Stimulated activated CD8-positive, alpha-beta memory T cell treated with anti-CD3 and anti-CD28 coated beads, Interleukin-4, amount 100 ng/mL, for 48 hours (primary cell): ENCODE measurements at regions not wholly inside any gene's neighbourhood (a gene's known extent, or its start where the extent isn't known, plus 50 kb on each side); places are given as distances from the start of the nearest gene placed in this dataset.
"Not testable (repeated sequence)": the region's sequence is repeated elsewhere in the genome, so short reads cannot be mapped to it uniquely, and the experiment has no call there.

ENCODE experiments used
- DNase-seq: peaks from one replicate; pipeline ENCODE4 v3.0.0-alpha.2; 2020

GRCh38 chr4:170775851-170776250, 686.1 kb upstream of the AADAT start:
- DNase-seq: no peak

GRCh38 chr4:170773709-170774273, 684.0 kb upstream of the AADAT start:
- no peak for DNase-seq

- no peak for DNase-seq
These were observed 682.7 kb upstream of the AADAT start for GRCh38 chr4:170772429-170772828.

- no peak for DNase-seq
These were observed 680.9 kb upstream of the AADAT start for GRCh38 chr4:170770664-170771063.

- no peak for DNase-seq
These were observed 680.1 kb upstream of the AADAT start for GRCh38 chr4:170769862-170770261.

- DNase-seq: no peak
These were observed 669.2 kb upstream of the AADAT start for GRCh38 chr4:170758988-170759387.

GRCh38 chr4:170750519-170750918, 660.8 kb upstream of the AADAT start:
- no peak for DNase-seq

GRCh38 chr4:170748975-170749374, 659.2 kb upstream of the AADAT start:
- no peak for DNase-seq

GRCh38 chr4:170743633-170744032, 653.9 kb upstream of the AADAT start:
- no peak for DNase-seq

- DNase-seq: no peak
These were observed 652.1 kb upstream of the AADAT start for GRCh38 chr4:170741856-170742255.

GRCh38 chr4:170736710-170737109, 647.0 kb upstream of the AADAT start:
- DNase-seq: no peak

GRCh38 chr4:170729897-170730296, 640.1 kb upstream of the AADAT start:
- no peak for DNase-seq

- no peak for DNase-seq
These were observed 639.5 kb upstream of the AADAT start for GRCh38 chr4:170729236-170729635.

- no peak for DNase-seq
These were observed 634.4 kb upstream of the AADAT start for GRCh38 chr4:170724191-170724590.

GRCh38 chr4:170723171-170723570, 633.4 kb upstream of the AADAT start:
- DNase-seq: no peak

- no peak for DNase-seq
These were observed 632.1 kb upstream of the AADAT start for GRCh38 chr4:170721812-170722373.

- no peak for DNase-seq
These were observed 627.1 kb upstream of the AADAT start for GRCh38 chr4:170716868-170717267.

GRCh38 chr4:170705907-170706306, 616.2 kb upstream of the AADAT start:
- DNase-seq: no peak

- no peak for DNase-seq
These were observed 610.3 kb upstream of the AADAT start for GRCh38 chr4:170700064-170700463.

GRCh38 chr4:170698334-170698733, 608.6 kb upstream of the AADAT start:
- no peak for DNase-seq

GRCh38 chr4:170697845-170698244, 608.1 kb upstream of the AADAT start:
- DNase-seq: no peak

GRCh38 chr4:170697045-170697444, 607.3 kb upstream of the AADAT start:
- no peak for DNase-seq

- DNase-seq: no peak
These were observed 601.4 kb upstream of the AADAT start for GRCh38 chr4:170691168-170691567.

- DNase-seq: no peak
These were observed 598.0 kb upstream of the AADAT start for GRCh38 chr4:170687751-170688150.

- not testable (repeated sequence) for DNase-seq
These were observed 595.9 kb upstream of the AADAT start for GRCh38 chr4:170685701-170686100.
